Left ventricle myocardium superior (tissue), 1 donor: ENCODE measurements at regions not wholly inside any gene's neighbourhood (a gene's known extent, or its start where the extent isn't known, plus 50 kb on each side); places are given as distances from the start of the nearest gene placed in this dataset.
"Not testable (repeated sequence)": the region's sequence is repeated elsewhere in the genome, so short reads cannot be mapped to it uniquely, and the experiment has no call there.

Experiments
- ATAC-seq: fragments of 200-7000 bp; cut with Tn5 transposase; one replicate; pipeline ENCODE4 v1.9.1; 2020; ENCODE audit warnings: mild to moderate bottlenecking, moderate library complexity
- DNase-seq: peaks from one replicate; pipeline ENCODE4 v3.0.0-alpha.2; 2020
- intact Hi-C: fragments of 100-400 bp; cut with micrococcal nuclease; formaldehyde crosslinking; loops from one replicate; pipeline ENCODE4 v1.11.0; 2022
- donor health status: DM: no; HTN: yes; CAD: no; lungs with severe emphysema.

DNA sequence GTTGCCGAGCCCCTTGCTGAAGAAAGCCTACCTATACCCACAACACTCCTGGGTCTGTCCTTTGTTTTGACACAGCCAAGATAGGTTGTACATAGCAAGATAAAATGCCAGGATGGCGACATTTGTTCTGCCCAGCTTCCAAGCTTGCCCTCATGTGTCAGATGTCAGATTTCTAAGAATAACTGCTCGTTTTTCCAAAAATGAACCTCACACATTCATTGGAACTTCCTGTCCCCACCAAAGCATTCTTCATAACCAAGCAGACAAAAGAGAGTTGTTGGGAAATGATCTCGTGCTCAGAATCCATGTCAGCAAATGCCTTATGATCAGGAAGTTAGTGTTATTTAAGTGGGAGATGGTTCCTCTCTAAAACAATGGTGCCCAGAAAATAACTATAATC lies 210.1 kb downstream of the ZNF608 start:
- DNase-seq (no peak), ATAC-seq (peak; percentile 25)
- intact Hi-C loops: no loop called here

DNA sequence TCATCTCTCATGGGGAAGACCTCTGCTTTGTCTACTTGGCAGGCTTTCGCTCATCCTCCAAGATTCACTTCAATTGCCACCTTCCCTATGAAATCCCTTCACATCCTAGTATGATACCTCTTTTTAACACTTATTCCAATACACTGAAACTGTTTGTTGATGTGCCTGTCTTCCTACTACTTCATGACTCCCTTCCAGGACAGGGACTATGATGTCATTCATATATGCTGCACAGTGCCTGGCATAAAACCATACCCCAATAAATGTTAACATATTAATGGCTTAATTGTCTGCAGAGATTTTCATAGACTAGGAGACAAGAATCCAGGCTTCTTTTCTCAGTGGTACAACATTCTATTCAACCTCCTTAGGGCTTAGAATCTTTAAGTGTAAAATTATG lies 215.5 kb downstream of the ZNF608 start:
- no peak for ATAC-seq
- intact Hi-C loops: no loop called here
- DNase-seq: no peak

DNA sequence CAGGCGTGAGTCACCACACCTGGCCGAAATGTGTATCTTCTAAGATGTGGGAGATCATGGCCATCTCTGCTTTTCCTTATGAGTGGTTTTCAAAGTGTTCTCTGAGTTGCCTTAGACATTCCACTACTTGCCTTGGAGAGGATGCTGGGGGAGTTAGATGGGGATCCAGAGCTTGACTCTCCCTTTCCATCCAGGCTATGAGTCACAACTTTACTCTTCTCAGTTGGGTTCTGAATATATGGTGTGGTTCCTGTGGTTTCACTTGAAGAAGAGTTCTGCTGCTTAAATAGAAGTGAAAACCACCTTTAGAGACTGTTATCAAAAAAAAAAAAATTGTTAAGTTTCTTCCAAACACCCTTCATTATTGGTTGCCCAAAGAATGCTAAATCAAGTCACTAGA lies 217.6 kb downstream of the ZNF608 start:
- intact Hi-C loops: no loop called here
- ATAC-seq (no peak), DNase-seq (no peak)

DNA sequence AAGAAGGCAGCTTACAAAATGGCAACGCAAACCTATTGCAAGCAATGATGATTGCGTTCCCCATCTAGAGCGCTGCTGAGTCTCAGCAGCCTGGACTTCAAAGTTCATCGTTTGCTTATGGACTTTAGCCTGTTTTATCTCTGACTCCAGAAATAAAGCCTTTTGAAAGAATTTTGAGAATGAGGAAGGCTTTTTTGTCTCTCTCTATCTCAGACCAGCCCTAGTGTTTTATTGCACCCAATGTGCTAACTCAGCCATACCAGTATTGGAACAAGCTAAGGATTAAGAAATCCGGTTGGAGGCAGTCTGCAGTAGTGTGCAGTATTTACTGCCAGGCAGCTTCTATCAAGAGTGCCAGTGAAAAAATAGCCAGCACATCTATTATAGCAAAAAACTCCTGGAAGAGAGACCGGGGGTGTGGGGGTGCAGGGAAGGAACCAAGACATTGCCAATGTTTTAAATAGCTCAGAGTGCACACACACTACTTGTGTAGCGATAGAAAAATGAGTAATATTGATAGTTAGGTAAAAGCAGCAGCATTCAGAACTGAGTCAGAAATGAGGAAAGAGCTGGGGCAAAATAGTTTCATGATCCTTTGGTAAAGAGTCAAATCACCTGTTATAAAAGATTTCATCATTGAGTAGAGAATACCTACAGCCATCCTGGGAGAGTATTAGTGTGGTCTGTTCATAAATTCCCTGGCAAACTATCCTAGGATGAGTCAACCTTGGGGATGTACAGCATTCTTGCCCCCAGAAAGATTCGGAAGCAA lies 219.0 kb downstream of the ZNF608 start:
- intact Hi-C loops: no loop called here
- no peak for DNase-seq
- peak; percentile 68 for ATAC-seq

DNA sequence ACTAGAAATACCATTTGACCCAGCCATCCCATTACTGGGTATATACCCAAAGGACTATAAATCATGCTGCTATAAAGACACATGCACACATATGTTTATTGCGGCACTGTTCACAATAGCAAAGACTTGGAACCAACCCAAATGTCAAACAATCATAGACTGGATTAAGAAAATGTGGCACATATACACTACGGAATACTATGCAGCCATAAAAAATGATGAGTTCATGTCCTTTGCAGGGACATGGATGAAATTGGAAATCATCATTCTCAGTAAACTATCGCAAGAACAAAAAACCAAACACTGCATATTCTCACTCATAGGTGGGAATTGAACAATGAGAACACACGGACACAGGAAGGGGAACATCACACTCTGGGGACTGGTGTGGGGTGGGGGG lies 220.4 kb downstream of the ZNF608 start:
- ATAC-seq, DNase-seq, intact Hi-C loops: not testable (repeated sequence)

DNA sequence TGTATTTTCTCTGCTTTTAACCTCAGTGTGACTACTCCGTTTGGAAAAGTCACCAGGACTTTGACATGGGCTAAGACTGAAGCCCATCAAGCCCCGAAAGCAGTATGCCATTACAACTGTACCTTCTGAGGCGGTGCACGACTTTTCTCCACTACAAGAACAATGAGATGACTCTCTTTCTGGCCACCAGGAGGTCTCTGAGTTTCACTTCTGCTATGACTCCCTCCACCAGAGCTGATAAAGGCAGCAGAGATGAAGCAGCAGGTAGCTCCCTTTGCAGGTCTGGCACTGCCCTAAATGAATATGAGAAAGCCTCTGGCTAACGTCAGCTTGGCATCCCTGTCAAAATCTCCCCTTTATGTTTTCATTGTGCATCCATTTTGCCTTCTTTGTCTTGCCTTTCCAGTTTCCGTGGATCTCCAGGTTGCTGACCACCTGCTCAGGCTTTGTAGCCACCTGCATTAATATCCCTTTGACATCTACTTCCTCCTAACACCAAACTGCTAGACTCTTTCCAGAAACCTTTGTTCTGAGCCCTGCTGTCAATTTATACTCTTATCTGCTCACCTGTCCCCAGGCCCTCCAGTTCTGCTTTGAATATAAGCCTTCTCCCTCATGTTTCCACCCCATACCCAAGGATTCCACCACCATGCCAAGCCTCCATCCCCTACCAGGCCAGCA lies 221.7 kb downstream of the ZNF608 start:
- no peak for ATAC-seq
- intact Hi-C loops: no loop called here
- DNase-seq: no peak

DNA sequence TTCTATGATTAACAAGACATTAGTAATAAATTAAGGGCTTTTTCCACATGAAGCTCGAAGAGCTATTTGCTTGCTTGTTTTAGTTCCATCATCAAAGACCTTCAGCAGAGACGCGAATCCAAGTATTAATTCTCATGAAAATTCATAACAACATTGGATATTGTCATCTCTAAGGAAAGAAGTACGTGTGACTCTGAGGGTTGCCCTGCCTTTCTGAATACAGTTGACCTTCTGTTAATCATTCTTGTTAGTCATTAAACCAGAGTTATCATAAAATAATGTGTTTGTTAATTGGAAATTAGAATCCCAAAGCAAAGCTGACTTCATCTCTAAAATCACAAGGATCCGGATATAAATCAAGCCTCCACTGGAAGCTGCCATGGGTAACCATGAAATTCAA lies 222.5 kb downstream of the ZNF608 start:
- intact Hi-C loops: no loop called here

DNA sequence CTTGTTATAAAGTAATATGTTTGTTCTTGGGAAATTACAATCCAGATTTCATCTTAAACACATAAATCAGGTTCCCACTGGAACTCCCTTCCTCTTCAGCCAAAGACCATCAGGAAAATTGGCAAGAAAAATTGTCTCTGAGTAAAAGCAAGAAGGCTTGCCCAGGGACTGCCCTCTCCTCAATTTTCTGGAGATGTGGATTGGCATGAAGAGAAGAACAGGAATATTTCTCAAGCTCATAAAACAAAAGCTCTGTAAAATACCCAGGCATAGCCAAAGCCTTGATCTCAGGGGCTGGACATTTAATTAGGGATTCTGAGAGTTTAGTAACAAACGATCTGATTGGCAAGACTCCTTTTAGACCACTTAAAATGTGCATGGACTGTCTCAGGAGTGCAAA lies 223.4 kb downstream of the ZNF608 start:
- ATAC-seq (no peak), DNase-seq (no peak)
- intact Hi-C loops: no loop called here

More for the DNA sequence above, 222.5 kb downstream of the ZNF608 start:
- no peak for DNase-seq
- ATAC-seq: no peak

DNA sequence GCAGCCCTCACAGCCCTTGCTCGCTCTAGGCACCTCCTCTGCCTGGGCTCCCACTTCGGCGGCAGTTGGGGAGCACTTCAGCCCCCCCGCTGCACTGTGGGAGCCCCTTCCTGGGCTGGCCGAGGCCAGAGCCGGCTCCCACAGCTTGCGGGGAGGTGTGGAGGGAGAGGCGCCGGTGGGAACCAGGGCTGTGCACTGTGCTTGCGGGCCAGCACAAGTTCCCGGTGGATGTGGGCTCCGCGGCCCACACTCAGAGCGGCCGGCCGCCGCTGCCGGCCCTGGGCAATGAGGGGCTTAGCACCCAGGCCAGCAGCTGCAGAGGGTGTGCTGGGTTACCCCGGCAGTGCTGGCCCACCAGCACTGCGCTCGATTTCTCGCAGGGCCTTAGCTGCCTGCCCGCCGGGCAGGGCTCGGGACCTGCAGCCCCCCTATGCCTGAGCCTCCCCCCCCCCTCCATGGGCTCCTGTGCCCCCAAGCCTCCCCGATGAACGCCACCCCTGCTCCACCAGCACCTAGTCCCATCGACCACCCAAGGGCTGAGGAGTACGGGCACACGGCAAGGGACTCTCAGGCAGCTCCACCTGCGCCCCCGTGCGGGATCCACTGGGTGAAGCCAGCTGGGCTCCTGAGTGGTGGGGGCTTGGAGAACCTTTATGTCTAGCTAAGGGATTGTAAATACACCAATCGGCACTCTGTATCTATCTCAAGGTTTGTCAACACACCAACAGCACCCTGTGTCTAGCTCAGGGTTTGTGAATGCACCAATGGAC lies 224.8 kb downstream of the ZNF608 start:
- ATAC-seq (no peak), DNase-seq (no peak)
- intact Hi-C loops: no loop called here

DNA sequence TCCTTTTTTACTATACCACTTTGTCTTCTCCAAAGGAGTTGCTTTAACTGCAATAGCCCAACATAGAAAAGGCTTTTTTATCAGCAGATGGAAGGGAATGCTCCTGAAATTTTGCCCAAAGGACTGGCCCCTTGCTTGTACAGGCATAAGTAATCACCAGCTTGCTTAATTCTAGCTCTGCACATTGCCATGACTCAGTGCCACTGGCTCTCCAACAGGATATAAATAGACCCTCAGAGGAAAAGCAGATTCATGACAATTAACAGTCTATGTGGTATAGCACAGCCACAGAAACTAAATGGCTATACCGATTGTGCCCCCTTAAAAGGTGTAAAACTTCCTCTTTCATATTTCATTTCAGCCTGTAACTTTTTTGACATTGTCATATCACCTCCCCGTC lies 227.0 kb downstream of the ZNF608 start:
- DNase-seq: no peak
- intact Hi-C loops: no loop called here
- peak; percentile 97 for ATAC-seq

DNA sequence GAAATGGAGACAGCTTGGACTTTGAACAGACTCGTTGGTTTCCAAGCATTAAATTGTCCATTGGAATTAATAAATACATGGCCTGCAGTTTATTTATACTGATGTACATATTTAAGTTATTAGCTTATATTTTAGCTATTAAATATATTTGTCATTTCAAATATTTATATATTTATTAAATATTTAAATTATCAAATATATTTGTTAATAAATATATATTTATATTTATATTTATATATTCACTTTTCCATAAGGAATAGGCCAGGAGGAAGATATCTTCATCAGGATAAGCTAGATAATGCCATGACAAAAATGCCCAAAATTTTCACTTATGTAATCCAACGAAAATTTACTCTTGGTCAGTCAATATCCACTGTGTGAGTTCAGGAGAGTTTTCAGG lies 229.9 kb downstream of the ZNF608 start:
- intact Hi-C loops: no loop called here
- ATAC-seq: no peak

DNA sequence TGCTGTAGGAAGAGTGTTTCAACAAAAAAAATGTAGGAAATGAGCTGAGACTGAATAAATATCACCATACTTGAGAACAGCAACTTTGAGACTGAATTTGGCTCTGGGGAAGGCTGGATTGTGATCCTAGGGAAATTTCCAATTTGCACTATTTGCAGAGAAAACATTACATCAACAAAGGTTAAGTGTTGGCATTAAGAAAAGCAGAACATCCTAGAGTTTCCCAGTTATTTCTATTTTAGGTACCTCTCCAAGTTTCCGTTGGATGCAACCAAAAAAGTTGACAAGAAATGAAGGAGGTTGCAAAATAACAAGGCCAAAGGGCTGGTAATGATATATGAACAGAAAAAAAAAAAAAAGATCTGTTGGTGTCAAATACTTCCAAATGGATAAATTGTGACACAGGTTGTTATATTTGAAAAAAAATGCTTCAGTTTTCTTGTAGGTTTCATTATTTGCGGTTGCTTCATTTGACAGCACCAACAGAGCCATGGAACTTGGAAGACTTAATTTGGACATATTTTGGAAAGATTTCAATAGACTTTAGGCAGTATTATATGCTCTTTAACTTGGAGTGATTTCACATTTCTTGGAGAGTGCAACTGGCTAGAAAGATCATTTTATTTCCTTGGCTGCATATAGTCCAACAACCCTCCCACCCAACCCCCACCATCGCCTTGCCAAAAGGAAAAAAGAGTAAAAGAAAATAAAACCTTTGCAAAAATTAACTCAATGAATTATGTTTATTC lies 230.8 kb downstream of the ZNF608 start:
- ATAC-seq (no peak), DNase-seq (no peak)
- intact Hi-C loops: no loop called here

More for the DNA sequence above, 229.9 kb downstream of the ZNF608 start:
- DNase-seq: no peak

DNA sequence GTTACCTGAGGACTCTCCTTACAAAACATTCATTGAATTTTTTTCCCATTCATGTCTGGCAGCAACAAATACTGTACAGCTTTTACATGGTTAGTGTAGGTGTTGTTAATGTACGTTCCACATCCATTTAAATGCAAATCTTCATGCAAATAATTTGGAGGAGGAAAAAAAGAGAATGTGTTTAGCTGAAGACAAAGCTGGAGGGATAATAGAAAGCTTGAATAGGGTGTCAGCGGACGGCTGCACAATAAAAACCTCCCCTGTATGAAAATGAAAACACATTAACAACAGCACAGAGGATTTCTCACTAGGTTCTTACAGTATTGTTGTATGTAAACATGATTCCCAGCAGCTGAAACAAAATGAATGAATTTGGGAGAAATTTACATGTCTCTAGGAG lies 231.5 kb downstream of the ZNF608 start:
- no peak for ATAC-seq
- intact Hi-C loops: no loop called here

DNA sequence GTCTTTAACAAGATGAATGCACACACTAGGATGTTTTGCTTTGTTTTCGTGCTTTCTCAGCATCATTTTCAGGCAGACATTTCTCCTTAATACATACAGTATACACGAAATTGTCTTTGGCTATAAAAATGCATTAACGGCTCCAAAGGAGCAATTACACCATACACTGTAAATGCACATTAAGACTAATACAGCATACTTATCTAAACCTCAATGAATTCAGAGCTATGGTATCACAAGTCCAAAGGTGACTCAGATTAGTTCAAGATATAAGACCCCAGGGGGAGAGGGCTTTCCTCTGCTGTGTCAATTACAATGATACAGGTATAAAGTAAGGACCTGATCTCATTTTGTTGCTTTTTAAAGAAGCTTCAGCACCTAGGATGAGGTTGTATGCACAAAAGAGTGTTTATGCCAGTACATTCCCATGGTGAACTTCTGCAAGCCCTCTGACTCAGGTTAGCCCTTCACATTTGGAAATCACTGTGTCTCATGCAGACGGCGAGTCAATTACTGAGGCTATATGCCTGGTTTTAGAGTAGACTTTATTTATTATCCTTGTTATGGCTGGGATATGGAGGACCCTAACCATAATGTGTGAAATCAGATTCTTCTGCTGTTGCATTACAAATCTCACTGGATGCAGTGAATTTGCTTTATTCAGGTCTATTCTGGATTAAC lies 233.3 kb downstream of the ZNF608 start:
- ATAC-seq: no peak
- no peak for DNase-seq
- intact Hi-C loops: no loop called here

More for the DNA sequence above, 231.5 kb downstream of the ZNF608 start:
- no peak for DNase-seq

DNA sequence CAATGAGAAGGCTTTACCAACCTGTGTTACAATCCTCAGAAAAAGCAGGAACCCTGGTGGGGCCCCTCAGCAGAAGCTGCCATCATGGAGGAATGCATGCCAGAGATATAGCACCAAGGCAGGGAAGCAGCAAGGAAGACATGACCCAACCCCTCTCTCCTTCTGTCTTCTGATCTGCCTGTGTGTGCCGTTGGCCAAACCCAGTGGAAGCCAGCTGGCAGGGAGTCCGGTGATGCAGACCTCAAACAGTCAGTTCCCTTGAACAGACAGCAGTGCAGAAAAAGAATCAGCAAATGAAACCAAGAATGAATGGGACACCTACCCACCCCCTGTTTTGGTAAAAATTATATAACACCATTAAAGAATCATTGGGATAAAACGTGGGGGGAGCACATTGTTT lies 234.2 kb downstream of the ZNF608 start:
- intact Hi-C loops: no loop called here
- DNase-seq: peak; percentile 74
- ATAC-seq: peak; percentile 80

DNA sequence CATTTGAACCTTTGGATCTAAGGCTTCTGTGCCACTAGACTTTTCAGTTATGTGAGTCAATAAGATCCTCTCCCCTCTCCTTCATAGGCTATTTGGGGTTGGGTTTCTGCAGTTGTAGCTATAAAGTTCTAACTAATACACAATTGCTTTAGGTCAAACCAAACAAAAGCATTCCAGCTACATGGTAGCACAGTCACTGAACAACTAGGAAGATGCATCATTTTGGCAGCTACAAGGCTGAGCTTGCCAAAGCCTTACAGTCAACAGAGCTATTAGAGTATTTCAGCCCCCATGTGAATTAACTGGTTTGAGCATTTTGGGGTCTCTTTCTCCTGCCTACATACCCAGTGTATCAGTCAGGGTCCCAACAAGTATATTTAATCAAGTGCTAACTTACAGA lies 234.6 kb downstream of the ZNF608 start:
- no peak for ATAC-seq
- DNase-seq: no peak
- intact Hi-C loops: no loop called here

DNA sequence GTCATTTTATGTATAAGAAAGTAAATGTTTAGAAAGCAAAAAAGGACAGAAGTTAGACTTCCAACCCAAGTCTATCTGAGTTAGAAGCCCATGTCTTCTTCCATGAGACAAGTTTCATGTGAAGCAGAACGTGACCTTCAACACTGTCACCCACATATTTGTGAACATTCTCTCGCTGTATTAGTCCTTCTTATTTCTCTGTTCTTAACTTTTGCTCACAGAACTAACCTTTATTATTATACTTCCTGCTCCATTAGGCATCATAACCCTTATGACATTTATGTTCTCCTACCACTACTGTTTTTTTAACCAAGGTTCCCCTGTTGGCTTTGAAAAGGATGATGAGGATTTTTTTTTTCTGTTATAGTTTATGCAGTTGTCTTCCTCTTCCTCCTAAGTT lies 238.8 kb downstream of the ZNF608 start:
- DNase-seq: no peak
- intact Hi-C loops: no loop called here
- ATAC-seq: no peak

DNA sequence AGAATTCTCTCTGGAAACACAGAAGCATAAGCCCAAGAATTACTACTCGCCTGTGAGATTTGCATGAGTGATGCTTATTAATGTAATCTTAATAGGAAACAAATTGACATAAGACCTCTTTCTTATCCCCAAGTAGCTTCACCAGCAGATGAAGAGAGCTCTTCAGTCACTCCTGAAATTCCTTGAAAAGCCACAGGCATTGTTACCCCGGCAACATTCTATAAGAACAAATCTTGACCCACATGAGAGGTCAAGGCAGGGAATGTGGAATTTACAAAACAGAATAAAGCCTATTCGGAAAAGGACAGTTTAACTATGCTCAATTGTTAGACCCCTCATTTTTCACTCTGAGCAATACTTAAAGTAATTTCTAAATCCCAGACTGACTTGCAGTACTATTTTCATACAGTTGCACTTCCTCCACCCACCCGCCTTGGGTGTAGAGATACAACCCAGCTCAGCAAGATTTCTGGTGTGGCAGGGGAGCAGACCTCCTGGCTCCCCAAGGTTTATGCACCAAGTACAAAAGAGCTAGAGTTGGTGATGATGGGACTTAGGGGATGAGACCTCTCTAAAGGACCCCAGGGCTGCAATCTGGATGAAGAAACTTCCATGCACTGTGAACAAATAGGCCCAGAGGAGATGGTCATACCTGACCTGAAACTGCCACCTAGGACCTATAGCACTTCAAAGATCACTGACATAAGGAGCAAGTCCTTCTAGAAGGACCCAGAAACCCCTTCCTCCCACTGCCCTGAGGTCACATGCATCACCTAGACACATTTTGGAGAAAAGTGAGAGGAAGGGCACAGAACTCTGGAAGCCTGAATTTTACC lies 242.1 kb downstream of the ZNF608 start:
- DNase-seq (no peak), ATAC-seq (no peak)
- intact Hi-C loops: no loop called here
